ENCODE measurements at regions not wholly inside any gene's neighbourhood (a gene's known extent, or its start where the extent isn't known, plus 50 kb on each side); places are given as distances from the start of the nearest gene placed in this dataset.

DNA sequence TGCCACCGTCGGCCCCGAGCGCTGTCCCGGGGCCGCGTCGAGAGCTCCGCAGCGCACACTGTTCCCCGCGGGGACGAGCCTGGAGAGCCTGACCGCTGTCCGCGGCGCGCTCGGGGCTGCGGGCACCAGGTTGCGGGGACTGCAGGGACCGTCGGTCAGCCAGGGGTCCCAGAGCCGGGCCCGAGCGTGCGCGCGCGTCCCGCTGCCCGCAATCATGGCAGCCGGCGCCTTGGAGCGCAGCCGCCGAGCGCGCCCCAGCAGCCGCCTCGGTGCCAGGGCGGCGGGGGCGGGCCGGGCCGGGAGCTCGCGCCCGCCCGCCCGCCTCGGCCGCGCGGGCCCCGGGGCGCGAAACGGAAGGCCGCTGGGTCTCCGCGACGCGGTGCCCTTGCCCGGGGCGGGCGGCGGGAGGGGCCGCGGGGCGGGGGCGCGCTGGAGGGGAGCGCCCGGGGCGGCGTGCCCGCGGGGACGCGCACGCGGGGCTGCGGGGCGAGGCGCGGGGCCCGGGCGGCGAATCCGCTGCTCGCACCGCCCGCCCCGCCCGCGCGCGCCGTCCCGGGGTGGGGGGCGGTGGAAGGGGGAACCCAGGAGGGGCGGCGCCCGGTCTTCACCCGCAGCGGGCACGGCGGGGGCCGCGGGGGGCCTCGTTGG lies 79.4 kb upstream of the PPARA start:
- peak overlapping the region; percentile 78 for H3K4me3 Mint-ChIP-seq
- H3K27ac Mint-ChIP-seq: no peak overlapping the region
- H3K9me3 Mint-ChIP-seq: no peaks in the 10 kb centered on the region
- ATAC-seq (ENCODE audit: low read depth) (peak; percentile 61), DNase-seq (ENCODE audit: low spot score in 2 of 2) (peak; percentile 21 to 60)
- peaks cover 14% of the 10 kb centered on the region for H3K4me1 Mint-ChIP-seq
- H3K27me3 Mint-ChIP-seq: no peaks in the 10 kb centered on the region
- no peaks in the 10 kb centered on the region for H3K36me3 Mint-ChIP-seq

GRCh38 chr22:46071451-46072109 lies 78.7 kb upstream of the PPARA start:
- Mint-ChIP-seq H3K27me3 (no peaks in the 10 kb centered on the region), H3K36me3 (no peaks in the 10 kb centered on the region), H3K9me3 (no peaks in the 10 kb centered on the region), H3K27ac (no peak overlapping the region), H3K4me1 (peaks cover 15% of the 10 kb centered on the region), H3K4me3 (peak overlapping the region; percentile 89)
- peak; percentile 22 to 58 for DNase-seq (ENCODE audit: low spot score in 2 of 2)
- peak; percentile 23 for ATAC-seq (ENCODE audit: low read depth)

DNA sequence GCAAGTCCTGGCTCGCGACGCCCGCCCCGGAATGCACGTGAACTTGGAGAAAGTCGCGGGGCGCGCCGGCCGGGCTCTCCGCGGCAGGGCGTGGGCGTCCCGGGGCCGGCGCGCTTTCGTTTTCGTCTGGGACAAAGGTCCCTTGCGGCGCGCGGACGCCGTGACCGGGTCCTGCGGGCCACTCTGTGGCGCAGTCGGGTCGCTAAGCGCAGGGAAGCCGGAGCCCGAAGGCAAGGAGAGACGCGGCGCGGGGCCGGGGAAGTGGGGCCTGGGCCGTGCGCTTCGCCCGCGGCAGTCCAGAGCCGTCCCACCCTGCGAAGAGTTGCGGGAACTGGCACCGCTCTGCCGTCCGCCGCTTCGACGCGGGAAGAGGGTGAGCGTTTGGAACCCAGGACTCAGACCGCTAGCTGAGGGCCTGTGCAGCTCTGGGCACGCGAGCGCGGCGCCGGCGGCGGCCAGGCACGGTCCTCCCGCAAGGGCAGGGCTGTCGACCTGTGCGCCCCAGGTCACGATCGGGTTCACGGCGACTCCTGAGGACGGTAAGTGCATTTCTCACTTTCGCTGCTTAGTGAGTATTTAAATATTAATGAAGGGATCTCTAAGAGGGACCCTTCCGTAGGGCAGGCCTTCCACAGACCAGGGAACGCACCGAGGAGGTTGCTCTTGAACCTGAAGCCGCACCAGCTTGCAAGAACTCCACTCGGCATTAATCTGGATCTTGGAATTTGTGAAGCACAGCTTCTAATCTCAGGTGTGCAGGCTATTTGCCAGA lies 78.0 kb upstream of the PPARA start:
- Mint-ChIP-seq H3K36me3 (no peaks in the 10 kb centered on the region), H3K27ac (no peak overlapping the region), H3K9me3 (no peaks in the 10 kb centered on the region), H3K4me3 (peak overlapping the region; percentile 67), H3K4me1 (peaks cover 11% of the 10 kb centered on the region), H3K27me3 (no peaks in the 10 kb centered on the region)
- ATAC-seq (ENCODE audit: low read depth) (peak; percentile 10), DNase-seq (ENCODE audit: low spot score in 2 of 2) (peak in 1 of 2 donors; percentile 46)

DNA sequence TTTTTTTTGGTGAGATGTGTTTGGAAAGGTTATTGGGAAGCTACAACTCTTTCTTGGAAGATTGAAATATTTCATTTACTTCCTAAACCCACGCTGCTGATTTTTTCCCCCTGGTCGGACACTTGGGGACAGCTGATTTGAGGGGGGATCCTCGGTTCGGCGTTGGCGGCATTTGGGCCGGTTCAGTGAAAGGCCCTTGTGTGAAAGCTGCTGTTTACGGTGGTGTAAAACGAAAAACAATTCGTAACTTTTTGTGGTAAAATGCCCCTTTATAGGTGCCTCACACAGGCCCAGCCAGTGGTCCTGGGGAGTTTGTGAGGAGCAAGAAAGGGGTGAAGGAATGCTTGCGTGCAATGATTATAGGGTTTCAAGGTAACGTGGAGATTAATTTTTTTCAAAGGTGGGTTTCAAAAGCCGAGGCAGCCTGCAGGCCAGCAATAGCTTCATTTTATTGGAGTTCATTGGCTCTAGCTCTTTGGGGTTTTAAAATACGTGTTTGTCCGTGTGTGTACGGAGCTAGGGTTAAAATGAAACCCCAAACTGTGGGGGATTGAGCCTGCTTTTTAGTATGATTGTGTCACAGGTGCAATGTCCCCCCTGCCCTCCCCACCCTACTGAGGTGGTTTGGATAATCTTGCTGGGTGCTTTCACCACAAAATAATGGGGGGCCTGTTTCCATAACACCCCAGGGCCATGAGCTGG lies 77.2 kb upstream of the PPARA start:
- Mint-ChIP-seq H3K36me3 (no peaks in the 10 kb centered on the region), H3K4me3 (peak overlapping the region; percentile 17), H3K4me1 (peaks cover 11% of the 10 kb centered on the region), H3K27me3 (no peaks in the 10 kb centered on the region), H3K9me3 (no peaks in the 10 kb centered on the region), H3K27ac (no peak overlapping the region)
- ATAC-seq (ENCODE audit: low read depth) (no peak), DNase-seq (ENCODE audit: low spot score in 2 of 2) (no peak)

DNA sequence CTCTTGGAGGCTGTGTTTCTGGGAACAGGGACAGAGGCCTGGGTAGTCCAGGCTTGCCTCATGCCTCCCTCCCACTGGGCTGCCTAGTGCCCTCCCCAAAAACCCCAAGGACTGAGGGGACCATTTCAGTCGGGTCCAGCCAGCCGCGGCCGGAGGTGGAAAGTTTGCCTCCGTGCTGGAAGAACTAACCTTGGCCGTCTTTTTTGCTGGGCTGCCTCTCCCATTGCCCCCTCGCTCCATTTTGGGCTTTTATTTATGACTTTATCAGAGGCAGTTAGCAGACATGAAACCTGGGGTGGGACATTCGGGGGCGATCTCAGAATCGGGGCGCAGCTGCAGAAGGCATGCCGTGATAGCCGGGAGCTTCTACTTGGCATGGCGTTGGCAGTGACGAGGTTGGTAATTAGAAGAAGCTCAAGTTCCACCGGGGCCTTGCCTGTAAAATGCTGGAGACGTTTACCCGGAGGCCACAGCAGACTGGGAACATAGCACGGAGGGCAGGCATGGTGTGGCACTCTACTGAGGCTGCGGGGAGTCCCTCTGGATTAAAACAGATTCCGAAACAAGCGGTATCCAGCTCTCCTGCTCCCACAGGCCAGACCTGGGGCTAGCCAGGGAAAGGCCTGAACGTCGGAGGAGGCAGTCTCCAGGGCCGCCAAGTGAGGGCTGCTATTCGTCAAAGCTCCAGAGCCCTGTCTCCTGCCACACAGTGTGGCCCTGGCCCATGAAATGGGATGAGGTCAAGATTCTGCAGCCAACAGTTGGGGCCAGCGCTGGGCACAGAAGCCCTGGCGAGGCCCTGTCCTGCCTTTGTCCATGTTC lies 76.4 kb upstream of the PPARA start:
- Mint-ChIP-seq H3K9me3 (no peaks in the 10 kb centered on the region), H3K4me1 (peaks cover 10% of the 10 kb centered on the region), H3K36me3 (no peaks in the 10 kb centered on the region), H3K27me3 (no peaks in the 10 kb centered on the region), H3K27ac (no peak overlapping the region), H3K4me3 (peak overlapping the region; percentile 11)
- ATAC-seq (ENCODE audit: low read depth) (no peak), DNase-seq (ENCODE audit: low spot score in 2 of 2) (no peak)

DNA sequence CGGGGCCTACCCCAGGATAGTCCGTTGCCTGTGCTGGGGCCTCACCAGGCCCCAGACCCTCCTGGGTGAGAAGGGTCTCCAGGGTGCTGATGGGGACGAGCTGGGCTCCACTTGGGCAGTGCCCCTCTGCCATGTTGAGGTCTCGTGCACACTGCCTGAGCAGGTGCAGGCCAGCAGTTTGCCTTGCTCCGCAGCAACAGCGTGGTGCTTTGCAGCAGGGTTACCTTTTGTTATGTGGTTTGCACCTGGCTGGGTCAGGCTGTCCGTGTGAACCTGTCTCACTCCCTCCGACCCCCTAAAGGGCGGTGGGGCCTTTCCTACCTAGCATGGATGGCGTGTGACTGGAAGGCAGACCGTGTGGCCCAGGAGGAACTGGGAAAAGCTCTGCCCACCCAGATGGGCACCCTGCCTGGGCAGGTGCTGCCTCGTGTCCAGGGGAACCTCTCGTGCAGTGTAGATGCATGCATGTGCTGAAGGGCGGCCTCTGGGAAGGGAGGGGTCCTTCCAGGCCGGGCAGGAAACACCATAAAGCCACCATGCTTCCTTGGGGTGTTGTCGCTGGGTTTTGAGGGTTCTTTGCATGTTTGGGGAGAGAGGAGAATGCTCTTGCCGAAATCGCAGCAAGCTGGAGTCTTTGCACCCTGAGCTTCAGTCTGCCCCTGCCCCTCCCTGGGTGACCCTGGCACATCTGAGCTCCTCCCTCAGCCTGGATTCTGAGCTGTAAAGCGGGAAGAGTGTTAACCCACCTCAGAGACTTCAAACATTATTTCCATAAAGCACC lies 75.4 kb upstream of the PPARA start:
- no peak for ATAC-seq (ENCODE audit: low read depth)
- no peaks in the 10 kb centered on the region for H3K36me3 Mint-ChIP-seq
- no peaks in the 10 kb centered on the region for H3K27me3 Mint-ChIP-seq
- H3K9me3 Mint-ChIP-seq: no peaks in the 10 kb centered on the region
- no peak overlapping the region for H3K4me3 Mint-ChIP-seq
- DNase-seq (ENCODE audit: low spot score in 2 of 2): no peak
- H3K27ac Mint-ChIP-seq: no peak overlapping the region
- peaks cover 6% of the 10 kb centered on the region for H3K4me1 Mint-ChIP-seq

DNA sequence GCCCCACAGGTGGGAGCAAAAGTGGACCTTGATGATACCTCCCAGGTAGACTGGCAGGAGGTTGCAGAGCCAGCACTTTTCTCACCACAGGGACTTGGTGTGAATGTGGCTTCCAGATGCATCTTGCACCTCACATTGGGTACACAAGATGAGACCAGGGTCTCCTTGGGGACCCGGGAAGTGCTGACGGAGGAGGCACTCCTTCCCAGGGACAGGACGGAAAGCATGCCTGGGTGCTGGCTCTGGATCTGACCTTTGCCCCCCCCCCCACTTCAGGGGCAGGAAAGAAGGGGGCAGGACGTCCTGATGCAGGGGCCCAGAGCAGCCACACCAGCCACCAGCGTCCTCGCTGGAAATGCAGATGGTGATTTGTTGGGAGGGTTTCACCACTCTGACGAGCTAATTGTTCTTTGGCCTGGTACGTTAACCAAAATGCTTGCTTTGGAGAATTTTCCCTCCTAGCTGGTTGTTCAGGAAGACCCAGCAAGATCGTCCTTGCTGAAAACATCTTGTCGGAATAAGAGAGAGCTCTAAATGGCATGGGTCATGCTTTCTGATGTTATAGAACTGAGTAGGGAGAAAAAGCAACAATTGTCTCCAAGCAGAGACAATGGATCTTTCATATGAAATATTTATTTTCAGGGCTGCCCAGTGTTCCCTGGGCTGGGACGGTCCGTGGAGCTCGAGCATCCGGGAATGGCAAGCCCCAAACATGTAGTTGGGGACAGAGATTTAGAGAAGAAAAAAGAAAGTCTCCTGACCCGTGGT lies 74.4 kb upstream of the PPARA start:
- no peaks in the 10 kb centered on the region for H3K36me3 Mint-ChIP-seq
- no peak for DNase-seq (ENCODE audit: low spot score in 2 of 2)
- no peak overlapping the region for H3K27ac Mint-ChIP-seq
- peaks cover 6% of the 10 kb centered on the region for H3K4me1 Mint-ChIP-seq
- no peaks in the 10 kb centered on the region for H3K9me3 Mint-ChIP-seq
- ATAC-seq (ENCODE audit: low read depth): no peak
- H3K4me3 Mint-ChIP-seq: no peak overlapping the region
- H3K27me3 Mint-ChIP-seq: no peaks in the 10 kb centered on the region

DNA sequence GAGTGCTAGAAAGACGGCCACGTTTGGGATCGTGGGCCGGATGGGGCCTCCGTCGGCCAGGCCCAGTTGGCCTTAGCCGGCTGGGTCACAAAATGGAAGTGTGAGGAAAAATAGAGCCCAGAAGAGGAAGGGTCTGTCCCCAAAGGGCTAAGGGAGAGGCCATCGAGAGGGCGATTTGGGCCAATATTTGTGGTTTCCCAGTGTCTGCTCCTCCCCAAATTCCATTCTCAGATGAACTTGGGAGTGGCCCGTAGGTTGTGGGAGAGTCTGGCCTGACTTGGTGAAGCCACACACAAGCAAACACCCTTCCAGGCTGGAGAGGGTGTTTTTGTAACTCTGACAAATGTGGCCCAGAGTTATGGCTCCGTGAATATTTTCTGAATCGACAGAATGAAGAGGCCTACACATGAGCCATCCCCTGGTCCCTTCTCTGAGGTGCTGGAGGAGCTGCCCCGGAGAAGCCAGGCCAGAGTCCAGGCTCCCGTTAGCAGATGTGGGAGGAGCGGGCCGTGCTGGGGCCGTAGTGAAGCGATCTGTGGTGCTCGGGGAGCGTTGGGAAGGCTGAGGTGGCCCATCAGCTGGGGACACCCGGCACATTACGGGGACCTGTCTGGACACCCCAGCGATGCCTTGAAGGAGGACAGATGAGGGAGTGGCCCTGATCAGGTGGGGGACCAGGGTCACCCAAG lies 73.5 kb upstream of the PPARA start:
- Mint-ChIP-seq H3K4me1 (peaks cover 6% of the 10 kb centered on the region), H3K27me3 (no peaks in the 10 kb centered on the region), H3K27ac (no peak overlapping the region), H3K36me3 (no peaks in the 10 kb centered on the region), H3K9me3 (no peaks in the 10 kb centered on the region), H3K4me3 (no peak overlapping the region)
- ATAC-seq (ENCODE audit: low read depth) (no peak), DNase-seq (ENCODE audit: low spot score in 2 of 2) (no peak)

GRCh38 chr22:46077669-46078099 lies 72.6 kb upstream of the PPARA start:
- Mint-ChIP-seq H3K36me3 (peaks cover 2% of the 10 kb centered on the region), H3K4me3 (no peak overlapping the region), H3K9me3 (no peaks in the 10 kb centered on the region), H3K27ac (no peak overlapping the region), H3K27me3 (no peaks in the 10 kb centered on the region), H3K4me1 (peaks cover 7% of the 10 kb centered on the region)
- DNase-seq (ENCODE audit: low spot score in 2 of 2) (no peak), ATAC-seq (ENCODE audit: low read depth) (no peak)

DNA sequence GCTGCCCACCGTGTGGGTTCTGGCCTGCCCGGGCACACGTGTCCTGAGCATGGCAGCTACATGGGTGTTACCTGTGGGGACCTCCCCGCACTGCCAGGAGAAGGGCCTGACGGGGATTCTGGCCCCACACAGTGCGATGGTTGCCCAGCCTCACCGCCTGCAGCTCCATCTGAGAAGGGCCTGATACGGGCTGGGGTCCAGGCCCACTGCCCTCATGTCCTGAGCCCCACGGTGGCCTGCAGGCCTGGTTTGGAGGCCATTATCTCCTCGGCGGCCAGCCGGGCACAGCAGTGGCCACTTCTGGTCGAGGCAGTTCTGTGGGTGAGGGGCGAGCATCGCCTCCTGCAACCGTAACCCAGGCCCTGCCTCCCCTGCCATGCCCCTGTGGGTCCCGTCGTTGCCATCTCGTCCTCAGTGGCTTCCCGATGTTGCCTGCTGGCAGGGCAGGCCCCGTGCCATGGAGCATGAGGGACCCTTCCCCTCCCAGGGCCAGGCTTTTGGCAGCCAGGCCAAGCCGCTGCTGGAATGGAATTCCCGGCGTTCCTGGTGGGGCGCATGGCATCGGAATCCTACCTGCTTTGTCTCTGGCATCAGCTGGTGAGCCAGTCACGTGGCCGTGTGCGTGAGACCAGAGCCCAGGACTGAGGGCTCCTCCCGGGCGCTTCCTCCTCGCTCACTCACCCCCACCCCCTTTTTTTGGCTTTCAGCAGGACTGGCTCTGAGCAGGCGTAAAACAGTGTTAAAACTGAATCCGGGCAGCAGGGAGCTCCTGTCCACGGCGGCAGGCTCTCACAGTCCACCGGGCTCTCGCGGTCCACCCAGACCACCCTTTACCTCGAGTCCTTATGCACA lies 71.9 kb upstream of the PPARA start:
- H3K27me3 Mint-ChIP-seq: no peaks in the 10 kb centered on the region

GRCh38 chr22:46079093-46079860 lies 71.0 kb upstream of the PPARA start:
- Mint-ChIP-seq H3K4me3 (no peak overlapping the region), H3K4me1 (peaks cover 4% of the 10 kb centered on the region), H3K27me3 (no peaks in the 10 kb centered on the region), H3K9me3 (no peaks in the 10 kb centered on the region), H3K27ac (no peak overlapping the region), H3K36me3 (peaks cover 2% of the 10 kb centered on the region)
- DNase-seq (ENCODE audit: low spot score in 2 of 2) (no peak), ATAC-seq (ENCODE audit: low read depth) (no peak)

More for the DNA sequence above, 71.9 kb upstream of the PPARA start:
- Mint-ChIP-seq H3K4me1 (peaks cover 6% of the 10 kb centered on the region), H3K9me3 (no peaks in the 10 kb centered on the region), H3K36me3 (peaks cover 2% of the 10 kb centered on the region), H3K27ac (no peak overlapping the region), H3K4me3 (no peak overlapping the region)
- DNase-seq (ENCODE audit: low spot score in 2 of 2) (no peak), ATAC-seq (ENCODE audit: low read depth) (no peak)

Measured in memory B cell (primary cell).